Activated T-cell treated with anti-CD3 and anti-CD28 coated beads for 4 hours (primary cell): ENCODE measurements at regions not wholly inside any gene's neighbourhood (a gene's known extent, or its start where the extent isn't known, plus 50 kb on each side); places are given as distances from the start of the nearest gene placed in this dataset.

Experiments
- DNase-seq: peaks from one replicate; pipeline ENCODE4 v3.0.0-alpha.2; 2020

GRCh38 chr6:54646069-54646950 lies 200.3 kb upstream of the FAM83B start:
- no peak for DNase-seq

DNA sequence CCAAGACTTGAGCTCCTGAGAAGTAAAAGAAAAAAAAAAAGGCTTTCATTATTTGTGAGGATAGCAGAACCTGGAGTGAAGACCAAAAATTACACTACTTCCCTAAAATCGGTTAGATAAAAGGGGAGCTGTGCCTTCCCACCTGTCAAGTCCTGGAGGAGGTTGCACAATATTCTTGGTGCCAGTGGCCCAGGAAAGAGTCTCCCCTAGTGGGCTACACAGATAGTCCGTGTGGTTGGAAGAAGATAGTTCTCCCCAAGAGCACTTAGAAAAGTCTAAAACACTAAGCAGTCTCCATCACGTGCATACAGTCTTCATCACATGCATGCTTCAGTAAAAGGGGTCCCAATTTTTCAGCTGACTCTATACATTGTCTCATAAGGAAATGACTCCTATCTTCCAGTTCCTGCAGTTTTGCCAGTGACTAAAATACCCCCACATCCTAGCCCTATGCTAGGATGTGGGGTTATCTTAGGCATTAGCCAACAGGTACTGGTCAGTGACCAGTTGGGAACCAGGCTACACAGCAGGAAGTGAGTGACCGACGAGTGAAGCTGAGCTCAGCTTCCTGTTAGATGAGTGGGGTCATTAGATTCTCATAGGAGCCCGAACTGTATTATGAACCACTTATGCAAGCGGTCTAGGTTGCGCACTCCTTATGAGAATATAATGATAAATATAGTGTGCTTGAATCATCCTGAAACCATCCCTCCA lies 199.5 kb upstream of the FAM83B start:
- DNase-seq: no peak

GRCh38 chr6:54654381-54654780 lies 192.2 kb upstream of the FAM83B start:
- DNase-seq: no peak

- no peak for DNase-seq
Measured at GRCh38 chr6:54655162-54655561, 191.4 kb upstream of the FAM83B start.

- DNase-seq: no peak
Measured at GRCh38 chr6:54665278-54665677, 181.3 kb upstream of the FAM83B start.

GRCh38 chr6:54680531-54680930 lies 166.0 kb upstream of the FAM83B start:
- no peak for DNase-seq

GRCh38 chr6:54681267-54681666 lies 165.3 kb upstream of the FAM83B start:
- no peak for DNase-seq

DNA sequence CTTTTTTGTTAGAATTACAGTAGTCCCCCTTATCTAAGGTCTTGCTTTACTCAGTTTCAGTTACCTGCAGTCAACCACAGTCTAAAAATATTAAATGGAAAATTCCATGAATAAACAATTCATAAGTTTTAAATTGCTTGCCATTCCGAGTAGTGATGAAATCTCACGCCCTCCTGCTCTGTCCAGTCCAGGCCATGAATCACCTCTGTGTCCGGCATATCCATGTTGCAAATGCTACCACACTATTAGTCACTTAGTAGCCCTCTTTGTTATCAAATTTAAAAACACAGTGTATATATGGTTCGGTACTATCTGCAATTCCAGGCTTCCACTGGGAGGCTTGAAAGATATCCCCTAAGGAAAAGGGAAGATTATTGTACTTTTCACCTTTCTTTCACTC lies 164.6 kb upstream of the FAM83B start:
- DNase-seq: no peak

DNA sequence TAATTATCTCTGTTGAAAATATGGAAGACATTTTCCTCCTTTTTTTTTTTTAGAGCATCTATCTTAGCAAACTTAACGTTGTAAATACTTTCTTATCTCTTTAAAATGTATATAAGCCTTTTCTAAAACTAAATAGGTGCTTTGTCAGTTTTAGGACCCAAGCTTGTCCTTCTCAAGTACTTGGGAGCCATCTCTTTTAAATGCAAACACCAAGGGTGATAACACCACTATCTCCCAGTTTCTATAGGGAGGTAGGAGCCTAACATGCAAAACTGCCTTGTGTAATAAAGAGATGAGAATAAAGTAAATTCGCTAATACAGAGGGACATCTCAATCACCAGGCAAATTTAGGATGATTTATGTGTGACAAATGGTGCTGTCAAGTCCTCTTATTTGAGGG lies 157.0 kb upstream of the FAM83B start:
- DNase-seq: no peak

DNA sequence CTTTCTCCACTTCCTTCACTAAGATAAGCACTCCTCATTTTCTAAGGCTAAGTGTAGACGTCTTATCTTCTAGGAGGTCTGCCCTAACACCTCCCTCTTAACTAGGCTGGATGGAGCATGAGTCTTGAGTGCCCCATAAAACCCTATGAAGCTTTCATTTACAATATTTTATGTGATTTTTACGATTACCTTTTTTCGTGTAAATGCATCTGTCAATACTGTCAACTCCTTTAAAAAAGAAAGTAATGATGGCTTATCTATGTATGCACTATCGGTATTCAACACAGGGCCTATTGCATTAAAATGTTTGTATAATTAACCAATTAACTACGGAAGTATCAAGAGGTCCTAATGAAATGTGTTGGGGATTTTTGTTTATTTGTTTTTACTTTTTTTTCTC lies 156.0 kb upstream of the FAM83B start:
- DNase-seq: no peak

GRCh38 chr6:54694928-54695532 lies 151.5 kb upstream of the FAM83B start:
- no peak for DNase-seq

DNA sequence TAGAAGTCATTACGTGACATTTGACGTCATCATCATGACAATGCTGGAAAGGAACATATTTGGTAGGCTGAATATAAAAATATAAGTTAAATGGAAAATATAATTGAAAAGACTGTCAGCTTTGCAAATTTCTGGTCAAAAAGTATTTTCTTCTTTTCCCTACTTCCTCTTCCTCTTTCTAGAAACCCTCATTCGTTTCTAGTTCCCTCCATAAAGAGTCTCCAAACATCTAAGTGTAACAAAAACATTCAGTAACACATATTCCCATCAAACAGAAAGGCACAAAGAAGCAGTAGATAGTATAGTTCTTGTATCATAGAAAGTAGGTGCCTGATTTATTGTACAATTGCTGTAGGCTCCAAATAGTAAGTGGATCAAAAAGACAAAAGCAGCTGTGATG lies 150.8 kb upstream of the FAM83B start:
- DNase-seq: no peak

DNA sequence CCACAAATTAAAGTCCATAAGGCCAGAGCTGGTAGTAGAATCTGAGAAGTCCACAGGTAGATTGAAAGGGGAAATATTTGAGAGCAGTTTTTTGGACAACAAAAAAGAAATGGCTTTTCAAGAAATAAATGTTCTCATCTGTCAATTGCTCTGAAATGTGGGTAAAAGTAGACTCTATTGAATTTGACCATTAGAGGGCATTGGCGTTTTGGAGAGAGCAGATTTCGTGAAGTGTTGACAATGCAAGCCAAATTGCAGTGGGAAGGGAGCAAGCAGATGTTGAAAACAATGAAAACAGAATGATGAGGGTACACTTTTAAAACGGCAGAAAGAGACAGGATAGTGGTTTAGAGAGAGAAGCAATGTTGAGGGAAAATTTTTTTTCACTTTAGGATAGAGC lies 149.1 kb upstream of the FAM83B start:
- no peak for DNase-seq

DNA sequence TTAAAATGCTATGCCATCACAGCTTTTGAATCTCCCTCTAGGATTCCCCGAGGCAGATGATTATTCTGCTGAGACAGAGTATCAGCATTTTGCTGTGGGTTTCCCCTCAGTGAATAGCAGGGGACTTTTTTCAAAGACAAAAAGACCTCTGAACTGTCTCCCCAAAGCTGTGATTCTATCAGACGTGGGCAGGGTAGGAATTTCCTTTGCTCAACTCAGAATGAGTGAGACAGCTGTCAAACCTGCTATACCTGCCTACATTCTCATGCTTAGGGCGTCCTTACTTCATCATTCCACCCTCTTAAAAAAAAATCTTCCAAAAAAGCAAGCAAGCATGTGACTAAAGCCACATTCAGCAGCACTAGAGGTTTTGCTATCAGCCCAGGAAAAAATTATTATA lies 147.6 kb upstream of the FAM83B start:
- no peak for DNase-seq

GRCh38 chr6:54700158-54700557 lies 146.4 kb upstream of the FAM83B start:
- DNase-seq: no peak

GRCh38 chr6:54702772-54703171 lies 143.8 kb upstream of the FAM83B start:
- DNase-seq: no peak

- DNase-seq: no peak
Measured at GRCh38 chr6:54706391-54706790, 140.2 kb upstream of the FAM83B start.

DNA sequence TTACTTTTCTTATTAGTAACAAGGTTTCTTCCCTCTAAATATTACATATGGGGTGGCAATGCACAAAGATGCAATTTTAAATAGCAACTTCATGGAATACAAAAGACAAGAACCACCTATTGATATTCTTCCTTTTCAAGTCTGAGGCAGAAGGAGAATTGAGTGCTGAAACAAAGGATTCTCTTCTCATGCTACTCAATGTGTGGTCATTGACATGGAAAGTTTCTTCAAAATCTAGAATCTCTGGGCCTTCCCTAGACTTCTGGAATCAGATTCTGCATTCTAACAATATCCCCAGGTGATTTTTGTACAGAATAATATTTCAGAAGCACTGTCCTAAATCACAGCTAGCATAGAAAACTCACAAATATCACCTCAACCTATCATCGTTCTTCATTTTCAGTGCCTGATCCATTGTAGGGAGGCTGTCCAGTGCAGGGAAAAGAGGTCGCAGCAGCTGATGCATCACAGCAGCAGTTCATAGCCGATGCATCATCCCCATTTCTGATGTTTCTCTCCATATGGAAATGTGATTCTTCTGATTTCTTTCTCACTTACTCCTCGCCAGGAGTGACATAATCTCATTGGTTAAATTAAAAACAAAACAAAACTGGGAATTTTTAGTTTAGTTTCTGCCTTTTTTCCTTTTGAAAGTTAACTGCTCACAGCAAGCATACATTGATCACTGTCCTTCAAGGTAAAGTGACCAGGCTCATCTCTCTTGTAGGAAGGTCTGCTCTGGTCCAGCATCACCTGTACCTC lies 139.5 kb upstream of the FAM83B start:
- no peak for DNase-seq

- no peak for DNase-seq
Measured at GRCh38 chr6:54710456-54710855, 136.1 kb upstream of the FAM83B start.

- DNase-seq: no peak
Measured at GRCh38 chr6:54716010-54716409, 130.6 kb upstream of the FAM83B start.

DNA sequence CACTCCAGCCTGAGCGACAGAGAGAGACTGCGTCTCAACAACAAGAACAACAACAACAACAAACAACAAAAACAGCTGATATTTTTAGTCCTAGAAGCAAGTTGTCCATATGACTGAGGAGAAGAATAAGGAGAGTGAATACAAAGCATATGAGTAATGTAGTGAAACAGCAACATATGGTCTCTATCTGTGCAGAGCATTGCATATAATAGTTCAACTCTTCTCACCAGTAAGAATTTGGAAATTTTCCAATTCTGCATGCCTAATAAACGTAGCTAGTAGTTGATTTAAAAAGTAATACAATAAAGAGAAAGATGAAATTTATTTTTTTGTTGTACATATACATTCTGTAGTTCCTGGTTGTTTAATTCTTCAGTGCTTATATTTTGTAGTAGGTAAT lies 129.7 kb upstream of the FAM83B start:
- no peak for DNase-seq

DNA sequence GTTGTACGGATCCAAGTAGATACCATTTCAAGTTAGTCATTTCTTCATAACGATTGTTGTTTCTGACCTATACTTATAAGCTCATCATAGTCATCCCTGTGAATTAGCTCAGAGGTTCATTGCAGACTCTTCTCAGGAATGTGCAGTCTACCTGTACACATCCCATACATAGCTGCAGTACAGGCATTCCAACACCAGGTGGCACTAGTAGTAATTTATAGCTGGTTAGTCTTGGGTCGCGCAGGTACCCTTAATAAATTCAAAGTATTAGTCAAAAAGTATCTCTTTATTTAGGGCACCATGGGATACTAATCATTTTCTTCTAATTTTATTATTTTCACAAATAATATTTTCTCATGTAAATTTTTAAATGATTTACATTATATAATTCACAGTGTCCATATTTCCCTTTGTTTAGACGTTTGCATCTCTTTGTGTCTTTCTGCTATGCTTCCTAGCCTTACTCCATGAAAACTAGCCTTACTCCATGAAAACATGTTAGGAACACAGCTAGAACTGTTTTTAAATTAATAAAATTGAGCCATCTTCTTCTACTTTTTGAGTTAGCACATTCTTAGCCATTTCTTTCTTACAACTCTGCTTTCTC lies 128.6 kb upstream of the FAM83B start:
- peak; percentile 36 for DNase-seq

GRCh38 chr6:54718541-54719023 lies 128.0 kb upstream of the FAM83B start:
- no peak for DNase-seq
